Fibroblast of the aortic adventitia (primary cell): ENCODE measurements at regions not wholly inside any gene's neighbourhood (a gene's known extent, or its start where the extent isn't known, plus 50 kb on each side); places are given as distances from the start of the nearest gene placed in this dataset.

Source experiments
- DNase-seq: peaks from one replicate; pipeline ENCODE4 v3.0.0-alpha.2; 2010; ENCODE audit warnings: low read depth
- H3K4me3 ChIP-seq: 2 replicates; pipeline ENCODE4 v1.5.1; 2011; ENCODE audit warnings: low read depth, mild to moderate bottlenecking, control low read depth, low read length, moderate library complexity
- TF ChIP-seq, protein P1 (sequence below): IDR thresholded peaks from 2 replicates; pipeline ENCODE4 v1.5.1; 2011; ENCODE audit warnings: mild to moderate bottlenecking, low read length, control low read depth, inconsistent platforms; ENCODE audit not compliant: insufficient read depth

DNA sequence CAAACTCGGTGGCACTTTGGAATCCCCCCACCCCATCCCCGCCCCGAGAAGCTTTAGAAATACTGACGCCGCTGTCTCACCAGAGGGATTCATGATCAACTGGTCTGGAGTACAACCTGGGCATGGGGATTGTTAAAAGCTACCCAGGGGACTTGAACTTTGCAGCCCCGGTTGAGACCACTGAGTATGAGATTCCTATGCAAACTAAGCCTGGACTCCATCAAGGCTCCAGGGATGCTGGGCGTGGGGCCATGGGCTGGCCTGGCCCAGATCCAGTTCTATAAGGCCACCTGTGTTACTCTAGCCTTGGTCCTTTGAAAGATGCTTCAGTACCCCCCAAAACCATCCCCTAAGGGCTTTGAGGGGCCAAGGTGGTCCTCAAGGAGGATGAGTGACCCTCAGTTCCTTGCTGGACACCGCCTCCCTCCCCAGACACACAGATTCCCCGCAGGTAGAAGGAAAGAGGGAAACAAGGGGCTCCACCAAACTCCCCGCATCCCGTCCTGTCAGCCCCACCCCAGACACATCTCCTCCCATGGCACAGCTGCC is 68.5 kb downstream of the MRPL36 start:
- no peak overlapping the region for H3K4me3 ChIP-seq
- no peak for DNase-seq
- TF ChIP-seq, protein P1, sequence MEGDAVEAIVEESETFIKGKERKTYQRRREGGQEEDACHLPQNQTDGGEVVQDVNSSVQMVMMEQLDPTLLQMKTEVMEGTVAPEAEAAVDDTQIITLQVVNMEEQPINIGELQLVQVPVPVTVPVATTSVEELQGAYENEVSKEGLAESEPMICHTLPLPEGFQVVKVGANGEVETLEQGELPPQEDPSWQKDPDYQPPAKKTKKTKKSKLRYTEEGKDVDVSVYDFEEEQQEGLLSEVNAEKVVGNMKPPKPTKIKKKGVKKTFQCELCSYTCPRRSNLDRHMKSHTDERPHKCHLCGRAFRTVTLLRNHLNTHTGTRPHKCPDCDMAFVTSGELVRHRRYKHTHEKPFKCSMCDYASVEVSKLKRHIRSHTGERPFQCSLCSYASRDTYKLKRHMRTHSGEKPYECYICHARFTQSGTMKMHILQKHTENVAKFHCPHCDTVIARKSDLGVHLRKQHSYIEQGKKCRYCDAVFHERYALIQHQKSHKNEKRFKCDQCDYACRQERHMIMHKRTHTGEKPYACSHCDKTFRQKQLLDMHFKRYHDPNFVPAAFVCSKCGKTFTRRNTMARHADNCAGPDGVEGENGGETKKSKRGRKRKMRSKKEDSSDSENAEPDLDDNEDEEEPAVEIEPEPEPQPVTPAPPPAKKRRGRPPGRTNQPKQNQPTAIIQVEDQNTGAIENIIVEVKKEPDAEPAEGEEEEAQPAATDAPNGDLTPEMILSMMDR, result no peak

DNA sequence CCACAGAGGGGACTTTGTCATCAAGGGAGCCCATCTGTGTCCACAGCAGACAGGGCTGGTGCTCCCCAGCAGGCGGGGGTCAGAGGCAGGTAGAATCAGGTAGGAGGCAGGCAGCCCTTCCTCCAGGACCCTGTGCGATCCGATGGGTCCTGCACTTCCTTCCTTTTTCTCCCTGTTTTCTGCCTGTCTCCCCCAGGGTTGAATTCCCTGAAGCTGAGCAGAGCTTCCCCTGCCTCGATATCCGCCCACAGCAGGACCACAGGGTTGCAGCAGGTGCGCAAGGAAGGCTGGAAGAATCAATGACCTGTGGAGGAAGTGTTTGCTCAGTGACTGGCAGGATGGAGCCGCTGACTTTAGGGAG is 69.2 kb downstream of the MRPL36 start:
- H3K4me3 ChIP-seq, result no peak overlapping the region
- TF ChIP-seq, protein P1, result no peak
- DNase-seq, result no peak

DNA sequence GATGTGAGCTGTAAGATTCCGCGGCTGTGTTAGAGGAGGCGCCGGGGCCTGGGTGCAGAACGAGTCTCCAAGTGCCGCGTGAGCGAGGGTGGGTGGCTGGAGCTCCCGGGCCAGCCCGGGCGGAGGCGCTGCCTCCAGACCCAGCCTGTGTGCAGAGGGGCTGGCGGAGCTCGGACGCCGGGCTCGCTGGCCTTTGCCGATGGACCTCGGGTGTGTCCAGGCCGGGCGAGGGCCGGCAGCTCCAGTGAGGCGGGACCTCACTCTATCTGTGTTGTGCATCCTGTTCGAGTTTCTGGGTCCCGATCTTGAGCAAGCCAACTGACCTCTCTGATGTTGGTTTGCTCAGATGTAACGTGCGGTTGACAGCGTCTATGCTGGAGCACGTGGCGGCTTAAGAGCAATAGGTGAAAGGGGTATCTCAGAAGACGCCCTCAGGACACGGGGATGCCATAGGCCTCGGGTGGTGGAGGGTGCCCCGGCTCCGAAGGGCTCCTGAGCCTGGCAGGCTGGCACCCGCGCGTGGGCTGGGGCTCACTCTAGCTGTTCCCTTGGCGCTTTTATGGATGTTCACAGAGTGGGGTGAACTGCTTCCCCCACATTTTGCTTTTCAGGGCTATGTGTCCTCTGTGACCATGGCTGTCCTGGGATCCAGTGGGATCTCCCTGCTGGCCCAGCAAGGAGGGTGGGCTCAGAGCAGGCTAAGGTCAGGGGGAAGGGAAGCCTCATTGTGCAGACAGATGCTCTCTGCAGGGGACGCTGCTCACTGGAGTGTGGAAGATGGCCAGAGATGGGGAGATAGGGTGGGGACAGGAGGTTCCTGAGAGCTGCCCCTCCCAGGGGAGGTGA is 69.8 kb downstream of the MRPL36 start:
- no peak overlapping the region for H3K4me3 ChIP-seq
- DNase-seq, result no peak
- TF ChIP-seq, protein P1, result no peak

DNA sequence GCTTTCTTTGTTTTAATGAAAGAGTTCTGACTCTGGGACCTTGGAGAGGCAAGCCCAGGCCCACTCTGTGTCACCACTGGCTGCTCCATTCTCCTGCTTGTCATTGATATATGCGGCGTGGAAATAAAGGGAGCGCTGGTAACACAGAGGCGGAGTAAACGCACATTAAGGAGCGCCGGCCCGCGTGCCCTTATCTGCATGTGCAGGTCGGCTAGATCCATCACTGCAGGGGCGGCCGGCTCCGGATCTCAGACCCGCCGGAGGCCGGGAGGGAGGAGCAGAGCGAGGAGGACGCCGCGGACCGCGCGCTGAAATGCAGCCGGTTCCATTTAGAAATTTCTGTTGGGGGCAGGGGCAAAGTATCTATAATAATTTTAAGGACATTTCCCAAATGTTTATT is 70.8 kb downstream of the MRPL36 start:
- TF ChIP-seq, protein P1, result no peak
- no peak for DNase-seq
- no peak overlapping the region for H3K4me3 ChIP-seq

DNA sequence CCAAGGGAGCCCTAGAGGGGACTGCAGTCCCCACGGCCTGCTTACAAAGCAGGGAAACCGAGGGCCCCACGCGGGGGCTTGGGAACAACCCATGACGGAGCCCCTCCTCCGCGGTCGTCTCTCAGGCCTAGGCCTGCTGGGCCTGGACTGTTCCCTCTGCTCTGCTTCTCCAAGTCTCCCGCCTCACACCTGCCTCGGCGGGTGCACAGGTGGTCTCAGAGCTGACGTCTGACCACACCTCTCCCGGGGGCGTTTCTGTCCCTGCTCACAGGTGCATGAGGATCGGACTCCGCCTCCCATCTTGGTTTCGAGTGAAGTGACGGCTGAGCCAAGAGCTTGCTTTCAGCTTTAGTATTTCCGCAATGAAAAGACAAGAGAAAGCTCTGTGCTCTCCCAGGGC is 72.1 kb downstream of the MRPL36 start:
- TF ChIP-seq, protein P1, result no peak
- DNase-seq, result no peak
- no peak overlapping the region for H3K4me3 ChIP-seq

DNA sequence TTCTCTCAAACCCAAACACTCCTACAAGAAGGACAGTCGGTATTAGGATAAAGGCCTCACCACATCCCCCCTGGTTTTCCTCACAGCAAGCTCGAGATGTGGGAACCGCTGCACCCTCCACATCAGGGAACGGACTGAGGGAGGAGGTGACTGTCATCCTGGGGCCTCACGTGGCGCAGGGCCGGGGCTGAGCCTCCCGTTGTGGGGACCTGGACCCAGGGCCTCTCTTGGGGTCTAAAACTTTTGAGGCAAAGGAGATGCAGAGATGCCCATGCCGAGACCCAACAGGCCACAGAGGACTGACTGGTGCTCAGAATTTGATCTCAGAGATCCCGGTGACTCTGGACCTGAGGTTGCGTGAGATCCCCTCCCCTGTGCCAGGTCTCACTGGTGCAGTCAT is 72.7 kb downstream of the MRPL36 start:
- H3K4me3 ChIP-seq, result no peak overlapping the region
- no peak for DNase-seq
- TF ChIP-seq, protein P1, result no peak
